MM.1S (cell line): ENCODE measurements at regions not wholly inside any gene's neighbourhood (a gene's known extent, or its start where the extent isn't known, plus 50 kb on each side); places are given as distances from the start of the nearest gene placed in this dataset.

Experiments
- DNase-seq: peaks from one replicate; pipeline ENCODE4 v3.0.0-alpha.2; 2015
- H2AFZ ChIP-seq: fragments of 300-600 bp; sonication (generic); 2 replicates; pipeline ENCODE4 v1.6.0; 2016; ENCODE audit warnings: antibody characterized with exemption, low read length
- H3F3A ChIP-seq: fragments of 300-600 bp; sonication (generic); 2 replicates; pipeline ENCODE4 v1.6.1; 2016; ENCODE audit warnings: mild to moderate bottlenecking, antibody characterized with exemption, low read length, moderate library complexity, mixed read lengths; ENCODE audit not compliant: insufficient read depth
- H3K27ac ChIP-seq: fragments of 300-600 bp; sonication (generic); 2 replicates; pipeline ENCODE4 v1.5.1; 2016; ENCODE audit warnings: mild to moderate bottlenecking, low read length
- H3K27me3 ChIP-seq: fragments of 300-600 bp; sonication (generic); replicated peaks from 2 replicates; pipeline ENCODE4 v1.6.0; 2016; ENCODE audit warnings: low read length; ENCODE audit not compliant: insufficient read depth
- H3K36me3 ChIP-seq: fragments of 300-600 bp; sonication (generic); replicated peaks from 2 replicates; pipeline ENCODE4 v1.6.1; 2016; ENCODE audit warnings: mild to moderate bottlenecking, low read length, mixed read lengths; ENCODE audit not compliant: insufficient read depth
- H3K4me1 ChIP-seq: fragments of 300-600 bp; sonication (generic); 2 replicates; pipeline ENCODE4 v1.6.1; 2016; ENCODE audit warnings: low read length, mixed read lengths
- H3K4me2 ChIP-seq: fragments of 300-600 bp; sonication (generic); 2 replicates; pipeline ENCODE4 v1.6.0; 2016; ENCODE audit warnings: low read depth, low read length
- H3K4me3 ChIP-seq: fragments of 300-600 bp; sonication (generic); 2 replicates; pipeline ENCODE4 v1.5.1; 2016; ENCODE audit warnings: low read length, mixed read lengths
- H3K79me2 ChIP-seq: fragments of 300-600 bp; sonication (generic); 2 replicates; pipeline ENCODE4 v1.6.1; 2016; ENCODE audit warnings: mixed run types, low read length, mixed read lengths
- H3K9ac ChIP-seq: fragments of 300-600 bp; sonication (generic); 2 replicates; pipeline ENCODE4 v1.6.1; 2016; ENCODE audit warnings: low read length, mixed read lengths
- H3K9me2 ChIP-seq: fragments of 300-600 bp; sonication (generic); replicated peaks from 2 replicates; pipeline ENCODE4 v1.6.1; 2016; ENCODE audit warnings: mild to moderate bottlenecking, low read length, mixed read lengths; ENCODE audit not compliant: insufficient read depth
- H3K9me3 ChIP-seq: fragments of 300-600 bp; sonication (generic); replicated peaks from 2 replicates; pipeline ENCODE4 v1.6.1; 2016; ENCODE audit warnings: mild to moderate bottlenecking, low read length, mixed read lengths; ENCODE audit not compliant: insufficient read depth
- H4K20me1 ChIP-seq: fragments of 300-600 bp; sonication (generic); 2 replicates; pipeline ENCODE4 v1.6.1; 2016; ENCODE audit warnings: mild to moderate bottlenecking, low read length, moderate library complexity, mixed read lengths; ENCODE audit not compliant: insufficient read depth
- EZH2 ChIP-seq: fragments of 300-600 bp; sonication (generic); optimal IDR thresholded peaks from 2 replicates; pipeline ENCODE3; 2017; ENCODE audit warnings: low read depth, mild to moderate bottlenecking, antibody characterized with exemption, low read length, mixed read lengths
- EZH2phosphoT487 ChIP-seq: fragments of 300-600 bp; sonication (generic); IDR thresholded peaks from 2 replicates; pipeline ENCODE4 v1.6.1; 2018; ENCODE audit warnings: antibody characterized with exemption, low read length
- TF ChIP-seq, protein P1 (sequence below): fragments of 300-600 bp; sonication (generic); IDR thresholded peaks from 2 replicates; pipeline ENCODE4 v1.5.1; 2016; ENCODE audit warnings: antibody characterized with exemption, low read length, mixed read lengths

DNA sequence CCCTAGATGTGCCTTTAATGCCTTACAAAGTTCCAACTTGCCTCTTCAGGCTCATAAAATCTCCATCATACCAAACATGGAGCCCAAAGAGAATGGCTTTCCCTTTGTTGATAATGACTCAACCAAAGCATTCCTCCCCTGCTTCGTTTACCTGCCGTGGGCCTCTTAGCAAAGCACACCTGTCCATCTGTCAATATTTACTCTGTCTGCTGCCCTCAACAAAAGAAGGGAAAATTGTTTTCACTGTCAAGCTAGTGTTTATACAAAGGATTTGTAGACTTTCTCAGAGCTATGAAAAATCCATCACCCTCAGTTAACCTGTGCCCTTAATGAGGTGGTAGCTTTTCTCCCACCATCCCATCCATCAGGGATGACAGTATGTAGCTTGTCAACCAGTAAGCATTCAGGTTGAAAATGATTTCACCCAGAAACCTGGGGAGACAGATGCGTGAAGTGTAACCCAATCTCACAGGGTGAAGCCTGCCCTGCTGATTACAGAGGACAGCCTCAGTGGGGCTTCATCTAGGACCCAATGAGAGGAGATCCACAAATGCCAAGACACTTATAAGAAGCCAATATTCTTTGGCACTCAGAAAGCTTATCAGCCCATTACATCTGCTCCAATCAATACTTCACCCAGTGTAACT lies 278.1 kb downstream of the NUAK1 start:
- no peak overlapping the region for H2AFZ ChIP-seq
- H4K20me1 ChIP-seq = no peaks in the 10 kb centered on the region
- no peak overlapping the region for H3K27ac ChIP-seq
- no peak overlapping the region for H3K4me2 ChIP-seq
- H3K79me2 ChIP-seq = no peaks in the 10 kb centered on the region
- no peak overlapping the region for H3K4me3 ChIP-seq
- TF ChIP-seq, protein P1, sequence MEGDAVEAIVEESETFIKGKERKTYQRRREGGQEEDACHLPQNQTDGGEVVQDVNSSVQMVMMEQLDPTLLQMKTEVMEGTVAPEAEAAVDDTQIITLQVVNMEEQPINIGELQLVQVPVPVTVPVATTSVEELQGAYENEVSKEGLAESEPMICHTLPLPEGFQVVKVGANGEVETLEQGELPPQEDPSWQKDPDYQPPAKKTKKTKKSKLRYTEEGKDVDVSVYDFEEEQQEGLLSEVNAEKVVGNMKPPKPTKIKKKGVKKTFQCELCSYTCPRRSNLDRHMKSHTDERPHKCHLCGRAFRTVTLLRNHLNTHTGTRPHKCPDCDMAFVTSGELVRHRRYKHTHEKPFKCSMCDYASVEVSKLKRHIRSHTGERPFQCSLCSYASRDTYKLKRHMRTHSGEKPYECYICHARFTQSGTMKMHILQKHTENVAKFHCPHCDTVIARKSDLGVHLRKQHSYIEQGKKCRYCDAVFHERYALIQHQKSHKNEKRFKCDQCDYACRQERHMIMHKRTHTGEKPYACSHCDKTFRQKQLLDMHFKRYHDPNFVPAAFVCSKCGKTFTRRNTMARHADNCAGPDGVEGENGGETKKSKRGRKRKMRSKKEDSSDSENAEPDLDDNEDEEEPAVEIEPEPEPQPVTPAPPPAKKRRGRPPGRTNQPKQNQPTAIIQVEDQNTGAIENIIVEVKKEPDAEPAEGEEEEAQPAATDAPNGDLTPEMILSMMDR = no peak
- TF ChIP-seq EZH2phosphoT487 (no peak), EZH2 (no peak)
- no peak overlapping the region for H3K9ac ChIP-seq
- H3K27me3 ChIP-seq = no peaks in the 10 kb centered on the region
- H3K9me2 ChIP-seq = no peaks in the 10 kb centered on the region
- no peak for DNase-seq
- no peaks in the 10 kb centered on the region for H3F3A ChIP-seq
- H3K9me3 ChIP-seq = no peaks in the 10 kb centered on the region
- no peaks in the 10 kb centered on the region for H3K4me1 ChIP-seq
- H3K36me3 ChIP-seq = no peaks in the 10 kb centered on the region

DNA sequence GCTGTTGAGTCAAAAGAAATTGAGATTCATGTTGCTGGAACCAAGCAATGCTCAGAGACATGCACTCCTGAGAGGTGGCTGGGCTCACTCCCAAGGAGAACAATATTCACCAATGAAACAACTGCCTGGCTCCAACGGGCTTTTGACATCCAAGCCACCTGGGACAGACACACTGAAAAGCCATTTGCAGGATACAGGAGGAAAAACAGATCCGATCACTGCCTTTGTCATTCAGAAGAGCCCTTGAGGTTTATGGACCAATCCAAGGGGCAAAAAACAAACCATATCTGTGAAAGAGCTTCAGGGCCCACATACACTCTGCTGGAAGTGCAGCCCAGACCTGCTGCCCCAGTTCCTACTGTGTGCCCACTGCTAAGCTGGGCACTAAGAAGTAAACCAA lies 277.5 kb downstream of the NUAK1 start:
- H3K27ac ChIP-seq = no peak overlapping the region
- no peaks in the 10 kb centered on the region for H3K9me3 ChIP-seq
- H3K27me3 ChIP-seq = no peaks in the 10 kb centered on the region
- no peak overlapping the region for H3K4me3 ChIP-seq
- no peaks in the 10 kb centered on the region for H3K36me3 ChIP-seq
- no peak overlapping the region for H3K9ac ChIP-seq
- no peak for DNase-seq
- H4K20me1 ChIP-seq = no peaks in the 10 kb centered on the region
- H3K4me2 ChIP-seq = no peak overlapping the region
- no peak for TF ChIP-seq EZH2
- no peak for TF ChIP-seq EZH2phosphoT487
- TF ChIP-seq, protein P1 = no peak
- no peaks in the 10 kb centered on the region for H3K4me1 ChIP-seq
- H2AFZ ChIP-seq = no peak overlapping the region
- no peaks in the 10 kb centered on the region for H3K79me2 ChIP-seq
- H3F3A ChIP-seq = no peaks in the 10 kb centered on the region
- no peaks in the 10 kb centered on the region for H3K9me2 ChIP-seq

DNA sequence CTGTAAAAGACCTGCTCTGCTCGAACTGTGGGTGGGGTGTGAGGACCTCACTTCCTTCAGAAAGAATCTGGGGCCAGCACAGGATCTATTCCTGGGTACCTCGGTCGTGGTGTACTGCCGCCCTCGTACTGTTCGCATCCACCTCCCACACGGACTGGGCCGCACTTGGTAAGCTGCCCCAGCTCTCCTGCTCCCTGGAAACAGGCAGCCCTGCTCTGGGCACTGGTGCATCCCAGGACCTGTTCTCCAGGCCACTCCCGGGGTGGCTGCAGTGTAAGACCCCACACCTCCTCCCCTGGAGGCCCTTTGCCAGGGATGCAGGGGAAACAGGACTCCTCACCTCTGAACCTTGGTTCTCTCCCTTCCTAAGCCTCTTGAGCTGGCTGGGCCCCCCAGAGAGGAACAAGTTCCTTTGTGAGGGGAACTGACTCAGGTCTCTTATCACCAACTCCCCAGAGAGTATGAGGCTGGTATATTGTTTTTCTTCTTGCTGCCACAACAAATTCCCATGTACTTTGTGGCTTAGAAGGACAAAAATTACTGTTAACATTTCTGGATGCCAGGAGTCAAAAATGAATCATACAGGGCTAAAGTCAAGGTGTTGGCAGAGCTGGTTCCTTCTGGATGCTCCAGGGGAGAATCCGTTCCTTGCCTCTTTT lies 276.5 kb downstream of the NUAK1 start:
- no peak overlapping the region for H3K4me2 ChIP-seq
- no peak overlapping the region for H3K9ac ChIP-seq
- no peaks in the 10 kb centered on the region for H3K9me3 ChIP-seq
- no peaks in the 10 kb centered on the region for H3F3A ChIP-seq
- H3K79me2 ChIP-seq = no peaks in the 10 kb centered on the region
- H3K4me3 ChIP-seq = no peak overlapping the region
- no peaks in the 10 kb centered on the region for H4K20me1 ChIP-seq
- H3K27me3 ChIP-seq = no peaks in the 10 kb centered on the region
- no peak for TF ChIP-seq EZH2
- TF ChIP-seq, protein P1 = no peak
- no peak for TF ChIP-seq EZH2phosphoT487
- no peak overlapping the region for H3K27ac ChIP-seq
- no peaks in the 10 kb centered on the region for H3K9me2 ChIP-seq
- H3K36me3 ChIP-seq = no peaks in the 10 kb centered on the region
- H2AFZ ChIP-seq = no peak overlapping the region
- DNase-seq = no peak
- H3K4me1 ChIP-seq = no peaks in the 10 kb centered on the region
